ENCODE measurements at regions not wholly inside any gene's neighbourhood (a gene's known extent, or its start where the extent isn't known, plus 50 kb on each side); places are given as distances from the start of the nearest gene placed in this dataset.

DNA sequence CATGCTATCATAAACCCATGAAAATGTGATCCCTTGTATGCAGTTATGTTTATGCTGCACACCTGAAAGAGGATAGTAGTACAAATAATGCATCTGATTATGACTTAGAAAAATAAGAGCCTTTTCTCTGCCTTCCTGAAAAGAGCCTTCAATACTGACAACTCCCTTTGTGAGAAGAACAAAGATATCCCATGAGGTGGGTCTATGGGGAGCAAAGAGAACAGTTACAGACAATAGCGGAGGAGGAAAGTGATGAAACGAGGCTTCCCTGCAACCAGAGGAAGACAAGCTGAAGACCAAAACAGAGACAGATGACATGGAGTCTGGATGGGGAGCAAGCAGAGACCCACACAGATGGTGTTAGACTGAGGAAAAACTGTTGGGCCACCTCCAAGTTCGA lies 598.3 kb upstream of the PLXNA2 start:
- Histone ChIP-seq H3K4me2 (ENCODE audit: low read length) (no peak overlapping the region), H3K4me3 (ENCODE audit: low read depth, low read length, poor library complexity, severe bottlenecking) (no peak overlapping the region), H3K9me2 (ENCODE audit: insufficient read depth, low read length) (no peaks in the 10 kb centered on the region), H3K27ac (ENCODE audit: low read depth, low read length, poor library complexity, severe bottlenecking) (no peak overlapping the region), H3K79me2 (ENCODE audit: insufficient read depth, low read depth, low read length) (no peaks in the 10 kb centered on the region), H3K4me1 (ENCODE audit: insufficient read depth, low read length, poor library complexity, severe bottlenecking) (no peaks in the 10 kb centered on the region), H3K9me3 (ENCODE audit: low read length) (no peaks in the 10 kb centered on the region), H2AFZ (ENCODE audit: low read length) (no peak overlapping the region), H3K36me3 (ENCODE audit: insufficient read depth, low read length) (no peaks in the 10 kb centered on the region), H4K20me1 (ENCODE audit: insufficient read depth, low read length) (no peaks in the 10 kb centered on the region)
- ChIA-PET POLR2A (no interaction called here), CTCF (ENCODE audit: unreplicated experiment) (no interaction called here)
- BruUV-seq (replicated peaks), result no TSS peak
- intact Hi-C loops (cut with micrococcal nuclease; ENCODE audit: unreplicated experiment), result no loop called here
- no peak for DNase-seq (ENCODE audit: low spot score)
- TF ChIP-seq, protein P1, sequence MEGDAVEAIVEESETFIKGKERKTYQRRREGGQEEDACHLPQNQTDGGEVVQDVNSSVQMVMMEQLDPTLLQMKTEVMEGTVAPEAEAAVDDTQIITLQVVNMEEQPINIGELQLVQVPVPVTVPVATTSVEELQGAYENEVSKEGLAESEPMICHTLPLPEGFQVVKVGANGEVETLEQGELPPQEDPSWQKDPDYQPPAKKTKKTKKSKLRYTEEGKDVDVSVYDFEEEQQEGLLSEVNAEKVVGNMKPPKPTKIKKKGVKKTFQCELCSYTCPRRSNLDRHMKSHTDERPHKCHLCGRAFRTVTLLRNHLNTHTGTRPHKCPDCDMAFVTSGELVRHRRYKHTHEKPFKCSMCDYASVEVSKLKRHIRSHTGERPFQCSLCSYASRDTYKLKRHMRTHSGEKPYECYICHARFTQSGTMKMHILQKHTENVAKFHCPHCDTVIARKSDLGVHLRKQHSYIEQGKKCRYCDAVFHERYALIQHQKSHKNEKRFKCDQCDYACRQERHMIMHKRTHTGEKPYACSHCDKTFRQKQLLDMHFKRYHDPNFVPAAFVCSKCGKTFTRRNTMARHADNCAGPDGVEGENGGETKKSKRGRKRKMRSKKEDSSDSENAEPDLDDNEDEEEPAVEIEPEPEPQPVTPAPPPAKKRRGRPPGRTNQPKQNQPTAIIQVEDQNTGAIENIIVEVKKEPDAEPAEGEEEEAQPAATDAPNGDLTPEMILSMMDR (conservative IDR thresholded peaks at IDR 0.05; ENCODE audit: low read length), result no peak
- TF ChIP-seq EZH2phosphoT487 (IDR thresholded peaks at IDR 0.05; ENCODE audit: borderline replicate concordance, low read depth, low read length), result no peak

- Histone ChIP-seq H3K36me3 (ENCODE audit: insufficient read depth, low read length) (no peaks in the 10 kb centered on the region), H3K4me1 (ENCODE audit: insufficient read depth, low read length, poor library complexity, severe bottlenecking) (no peaks in the 10 kb centered on the region), H3K9me3 (ENCODE audit: low read length) (no peaks in the 10 kb centered on the region), H2AFZ (ENCODE audit: low read length) (no peak overlapping the region), H3K79me2 (ENCODE audit: insufficient read depth, low read depth, low read length) (no peaks in the 10 kb centered on the region), H3K9me2 (ENCODE audit: insufficient read depth, low read length) (no peaks in the 10 kb centered on the region), H4K20me1 (ENCODE audit: insufficient read depth, low read length) (no peaks in the 10 kb centered on the region), H3K4me3 (ENCODE audit: low read depth, low read length, poor library complexity, severe bottlenecking) (no peak overlapping the region), H3K4me2 (ENCODE audit: low read length) (no peak overlapping the region), H3K27ac (ENCODE audit: low read depth, low read length, poor library complexity, severe bottlenecking) (no peak overlapping the region)
- BruUV-seq (replicated peaks), result no TSS peak
- CTCF ChIA-PET (ENCODE audit: unreplicated experiment), result no interaction called here
- POLR2A ChIA-PET, result no interaction called here
- TF ChIP-seq, protein P1 (conservative IDR thresholded peaks at IDR 0.05; ENCODE audit: low read length), result no peak
- no peak for TF ChIP-seq EZH2phosphoT487 (IDR thresholded peaks at IDR 0.05; ENCODE audit: borderline replicate concordance, low read depth, low read length)
- intact Hi-C loops (cut with micrococcal nuclease; ENCODE audit: unreplicated experiment), result no loop called here
- DNase-seq (ENCODE audit: low spot score), result no peak
These were observed 600.0 kb upstream of the PLXNA2 start for GRCh38 chr1:208844158-208844557.

GRCh38 chr1:208848854-208849253 lies 604.7 kb upstream of the PLXNA2 start:
- no peak overlapping the region for H3K27ac ChIP-seq (ENCODE audit: low read depth, low read length, poor library complexity, severe bottlenecking)
- ChIA-PET POLR2A (interaction anchor here (1.6 kb wide), 1 partner anchor 13 kb away, joined by 4 read pairs; no protein-coding TSS in a partner anchor), CTCF (ENCODE audit: unreplicated experiment) (no interaction called here)
- H3K4me1 ChIP-seq (ENCODE audit: insufficient read depth, low read length, poor library complexity, severe bottlenecking), result no peaks in the 10 kb centered on the region
- H3K79me2 ChIP-seq (ENCODE audit: insufficient read depth, low read depth, low read length), result no peaks in the 10 kb centered on the region
- H3K9me2 ChIP-seq (ENCODE audit: insufficient read depth, low read length), result no peaks in the 10 kb centered on the region
- H2AFZ ChIP-seq (ENCODE audit: low read length), result no peak overlapping the region
- H3K4me2 ChIP-seq (ENCODE audit: low read length), result no peak overlapping the region
- no peaks in the 10 kb centered on the region for H4K20me1 ChIP-seq (ENCODE audit: insufficient read depth, low read length)
- no peaks in the 10 kb centered on the region for H3K36me3 ChIP-seq (ENCODE audit: insufficient read depth, low read length)
- no peaks in the 10 kb centered on the region for H3K9me3 ChIP-seq (ENCODE audit: low read length)
- intact Hi-C loops (cut with micrococcal nuclease; ENCODE audit: unreplicated experiment), result no loop called here
- BruUV-seq (replicated peaks), result no TSS peak
- no peak for DNase-seq (ENCODE audit: low spot score)
- H3K4me3 ChIP-seq (ENCODE audit: low read depth, low read length, poor library complexity, severe bottlenecking), result no peak overlapping the region
- TF ChIP-seq, protein P1 (conservative IDR thresholded peaks at IDR 0.05; ENCODE audit: low read length), result no peak
- TF ChIP-seq EZH2phosphoT487 (IDR thresholded peaks at IDR 0.05; ENCODE audit: borderline replicate concordance, low read depth, low read length), result no peak
